ENCODE measurements at regions not wholly inside any gene's neighbourhood (a gene's known extent, or its start where the extent isn't known, plus 50 kb on each side); places are given as distances from the start of the nearest gene placed in this dataset.

GRCh38 chr10:1950803-1951495 is 213.6 kb upstream of the ADARB2 start:
- no peak for DNase-seq (ENCODE audit: low spot score)

GRCh38 chr10:1947464-1948003 is 210.2 kb upstream of the ADARB2 start:
- DNase-seq (ENCODE audit: low spot score), result no peak

- no peak for DNase-seq (ENCODE audit: low spot score)
Observed at GRCh38 chr10:1944487-1944886, 207.2 kb upstream of the ADARB2 start.

GRCh38 chr10:1942478-1942877 is 205.2 kb upstream of the ADARB2 start:
- DNase-seq (ENCODE audit: low spot score), result no peak

- DNase-seq (ENCODE audit: low spot score), result no peak
Observed at GRCh38 chr10:1939016-1939415, 201.7 kb upstream of the ADARB2 start.

GRCh38 chr10:1938317-1938716 is 201.0 kb upstream of the ADARB2 start:
- no peak for DNase-seq (ENCODE audit: low spot score)

GRCh38 chr10:1935912-1936311 is 198.6 kb upstream of the ADARB2 start:
- no peak for DNase-seq (ENCODE audit: low spot score)

- DNase-seq (ENCODE audit: low spot score), result no peak
Observed at GRCh38 chr10:1933215-1933614, 195.9 kb upstream of the ADARB2 start.

GRCh38 chr10:1932692-1933094 is 195.4 kb upstream of the ADARB2 start:
- no peak for DNase-seq (ENCODE audit: low spot score)

GRCh38 chr10:1928606-1929005 is 191.3 kb upstream of the ADARB2 start:
- no peak for DNase-seq (ENCODE audit: low spot score)

GRCh38 chr10:1923998-1924397 is 186.7 kb upstream of the ADARB2 start:
- no peak for DNase-seq (ENCODE audit: low spot score)

GRCh38 chr10:1923586-1923985 is 186.3 kb upstream of the ADARB2 start:
- no peak for DNase-seq (ENCODE audit: low spot score)

- DNase-seq (ENCODE audit: low spot score), result no peak
Observed at GRCh38 chr10:1920941-1921340, 183.6 kb upstream of the ADARB2 start.

GRCh38 chr10:1920127-1920526 is 182.8 kb upstream of the ADARB2 start:
- DNase-seq (ENCODE audit: low spot score), result no peak

GRCh38 chr10:1911771-1912170 is 174.4 kb upstream of the ADARB2 start:
- no peak for DNase-seq (ENCODE audit: low spot score)

- DNase-seq (ENCODE audit: low spot score), result no peak
Observed at GRCh38 chr10:1903982-1904381, 166.7 kb upstream of the ADARB2 start.

- no peak for DNase-seq (ENCODE audit: low spot score)
Observed at GRCh38 chr10:1896153-1896552, 158.8 kb upstream of the ADARB2 start.

GRCh38 chr10:1895691-1896090 is 158.4 kb upstream of the ADARB2 start:
- DNase-seq (ENCODE audit: low spot score), result no peak

GRCh38 chr10:1894912-1895311 is 157.6 kb upstream of the ADARB2 start:
- no peak for DNase-seq (ENCODE audit: low spot score)

GRCh38 chr10:1893941-1894340 is 156.6 kb upstream of the ADARB2 start:
- no peak for DNase-seq (ENCODE audit: low spot score)

- DNase-seq (ENCODE audit: low spot score), result no peak
Observed at GRCh38 chr10:1886039-1886438, 148.7 kb upstream of the ADARB2 start.

GRCh38 chr10:1882728-1883127 is 145.4 kb upstream of the ADARB2 start:
- DNase-seq (ENCODE audit: low spot score), result no peak

- DNase-seq (ENCODE audit: low spot score), result no peak
Observed at GRCh38 chr10:1882180-1882579, 144.9 kb upstream of the ADARB2 start.

GRCh38 chr10:1881636-1882035 is 144.3 kb upstream of the ADARB2 start:
- no peak for DNase-seq (ENCODE audit: low spot score)
